GM21381 (cell line): ENCODE measurements at regions not wholly inside any gene's neighbourhood (a gene's known extent, or its start where the extent isn't known, plus 50 kb on each side); places are given as distances from the start of the nearest gene placed in this dataset.

Experiments
- ATAC-seq: cut with Tn5 transposase; IDR thresholded peaks from one replicate; pipeline ENCODE4 v1.9.1; 2021; ENCODE audit warnings: mild to moderate bottlenecking, moderate library complexity; ENCODE audit not compliant: unreplicated experiment

- ATAC-seq = no peak
These were observed 308.5 kb downstream of the CENPC start for GRCh38 chr4:67236788-67237187.

DNA sequence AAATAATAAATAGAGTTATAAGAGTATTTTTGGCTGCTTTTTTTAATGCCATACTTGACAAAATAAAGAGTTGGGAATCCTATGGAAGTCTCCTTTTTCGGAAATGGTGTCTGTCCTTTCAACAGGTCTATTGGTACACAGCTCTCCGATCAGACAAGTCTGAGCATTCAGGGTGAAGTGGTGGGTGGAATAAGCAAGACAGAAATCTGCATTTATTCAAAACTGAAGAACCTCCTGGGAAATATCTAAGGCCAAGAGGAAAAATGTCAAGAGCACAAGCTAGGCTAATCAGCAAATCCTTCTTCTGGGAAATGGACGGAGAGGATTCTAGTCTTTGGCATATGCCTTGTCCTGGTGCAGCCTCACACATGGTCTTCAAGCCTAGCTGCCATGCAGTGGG lies 309.0 kb downstream of the CENPC start:
- no peak for ATAC-seq

DNA sequence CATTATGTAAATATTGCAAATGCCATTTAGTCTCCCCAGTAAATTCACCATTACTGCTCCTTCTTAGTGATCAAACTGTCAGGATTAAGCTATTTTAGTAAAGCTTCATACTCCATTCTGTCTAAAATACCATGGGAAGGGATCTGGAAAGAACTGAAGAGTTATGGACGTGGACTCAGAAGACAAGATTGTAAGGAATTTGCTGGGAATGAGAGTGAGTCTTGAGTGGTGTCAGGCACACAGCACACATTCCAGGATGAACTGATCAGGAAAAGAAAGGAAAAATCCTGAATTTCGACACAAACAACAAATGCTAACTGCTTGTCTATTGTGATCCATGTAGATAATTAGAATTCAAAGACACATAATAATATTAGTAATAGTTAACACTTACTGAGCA lies 311.0 kb downstream of the CENPC start:
- no peak for ATAC-seq

DNA sequence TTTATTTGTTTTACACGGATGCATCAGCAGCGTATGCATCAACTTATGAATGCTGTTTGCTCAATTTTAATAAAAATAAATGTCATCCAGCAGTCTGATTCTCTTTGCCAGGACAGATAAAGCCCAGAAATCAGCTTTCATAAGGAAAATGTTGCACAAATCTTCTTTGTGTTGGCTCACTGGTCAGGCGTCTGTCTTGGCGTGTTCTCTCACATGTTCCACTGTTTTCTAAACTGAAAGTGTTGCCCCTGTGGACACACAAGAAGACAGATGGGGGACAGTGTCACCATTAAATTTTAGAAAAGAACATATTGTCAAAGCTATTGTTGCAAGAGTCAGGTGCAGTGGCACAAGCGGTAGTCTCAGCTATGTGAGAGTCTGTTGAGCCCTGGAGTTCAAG lies 316.2 kb downstream of the CENPC start:
- no peak for ATAC-seq

GRCh38 chr4:67220861-67221260 lies 324.4 kb downstream of the CENPC start:
- ATAC-seq = no peak

GRCh38 chr4:67218883-67219282 lies 326.4 kb downstream of the CENPC start:
- ATAC-seq = no peak

DNA sequence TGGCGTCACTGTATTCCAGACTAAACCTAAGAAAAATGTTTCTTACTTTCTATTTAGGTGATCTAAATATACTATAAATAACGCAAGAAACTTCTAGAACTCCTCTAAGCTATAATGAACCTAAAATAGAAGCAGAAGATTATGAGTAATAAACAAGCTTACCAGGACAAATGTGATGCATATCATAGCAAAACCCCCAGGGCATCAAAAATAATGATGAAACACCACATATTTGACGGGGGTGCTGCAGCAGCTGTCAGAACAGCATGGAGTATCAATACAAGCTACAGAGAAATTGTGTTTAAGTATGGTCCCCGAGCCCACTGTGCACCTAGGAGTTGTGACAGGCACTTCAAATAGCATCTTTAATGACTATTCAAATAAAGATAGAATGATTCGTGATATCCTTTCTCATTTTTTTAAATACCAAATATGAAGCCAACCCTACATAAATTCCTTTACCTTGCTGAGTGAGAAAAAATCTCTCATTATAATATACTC lies 337.3 kb downstream of the CENPC start:
- no peak for ATAC-seq

- ATAC-seq = no peak
These were observed 340.9 kb downstream of the CENPC start for GRCh38 chr4:67204441-67204840.

DNA sequence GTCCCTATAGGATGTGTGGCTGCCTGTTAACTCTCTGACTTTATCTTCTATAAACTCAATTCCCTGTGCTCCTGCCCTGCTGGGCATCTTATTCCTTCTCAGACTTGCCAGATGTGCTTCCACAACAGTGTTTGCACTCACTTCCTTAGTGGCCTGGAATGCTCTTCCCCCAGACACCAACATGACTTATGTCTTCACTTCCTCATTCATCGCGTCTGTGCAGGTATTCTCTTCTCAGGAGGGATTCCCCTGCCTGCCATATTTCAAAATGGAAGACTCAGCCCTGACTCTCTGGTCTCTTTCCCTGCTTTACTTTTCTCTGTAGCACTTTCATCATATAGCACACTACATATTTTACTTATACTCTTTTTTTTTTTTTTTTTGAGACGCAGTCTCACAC lies 344.0 kb downstream of the CENPC start:
- no peak for ATAC-seq

DNA sequence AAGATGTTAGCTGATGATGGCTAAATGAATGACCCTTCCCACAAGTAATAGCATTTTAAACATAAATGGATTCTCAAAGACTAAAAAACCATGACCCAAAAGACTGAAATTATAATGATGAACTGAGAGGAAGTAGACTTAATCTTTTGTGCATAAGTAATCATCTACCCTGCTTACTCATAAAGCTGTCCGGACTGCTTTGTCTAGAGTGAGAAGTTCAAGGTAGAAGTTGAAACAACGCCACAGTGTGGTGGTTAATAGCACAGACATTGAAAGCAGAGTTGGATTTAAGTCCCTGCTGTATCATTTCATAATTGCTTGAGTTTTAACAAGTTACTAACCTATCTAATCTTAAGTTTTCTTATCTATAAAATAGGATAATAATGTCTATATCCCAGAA lies 346.6 kb downstream of the CENPC start:
- no peak for ATAC-seq

- no peak for ATAC-seq
These were observed 377.5 kb downstream of the CENPC start for GRCh38 chr4:67167849-67168248.

DNA sequence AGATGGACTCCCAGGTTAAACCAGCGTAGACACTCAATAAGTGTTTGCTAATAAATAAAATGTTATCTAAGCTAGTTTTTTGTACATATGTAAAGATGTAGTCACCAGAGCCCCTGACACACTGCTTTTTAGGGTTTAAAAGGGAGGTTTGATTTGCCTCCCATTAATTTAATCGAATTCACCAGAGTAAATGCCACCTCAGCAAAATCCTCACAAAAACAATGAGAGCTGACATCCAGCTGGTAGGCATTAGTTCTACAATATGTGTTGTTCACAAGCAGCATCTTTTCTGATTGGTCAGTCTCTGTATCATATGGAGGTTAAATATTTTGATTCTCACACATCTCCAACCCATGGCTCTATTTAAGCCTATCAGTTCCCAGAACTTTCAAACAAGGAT lies 382.6 kb downstream of the CENPC start:
- ATAC-seq = no peak

DNA sequence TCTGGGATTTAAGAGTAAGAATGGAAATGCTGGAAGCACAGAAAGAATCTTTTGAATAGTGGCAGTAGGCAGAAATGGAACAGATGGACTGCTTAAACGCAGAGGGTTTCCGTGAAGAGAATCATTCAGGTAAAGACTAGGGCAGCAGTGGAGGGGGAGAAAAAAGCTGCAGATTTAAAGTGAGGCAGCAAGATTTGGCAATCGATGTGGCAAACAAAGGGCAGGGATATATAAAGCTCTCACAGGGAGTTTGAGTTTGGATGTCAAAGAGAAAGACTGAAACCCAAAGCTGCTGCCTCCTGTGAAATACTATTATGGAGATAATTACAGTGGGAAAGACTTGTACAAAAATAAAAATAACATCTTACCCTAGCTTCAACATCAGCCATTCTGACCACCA lies 384.0 kb downstream of the CENPC start:
- no peak for ATAC-seq

GRCh38 chr4:67160394-67160793 lies 384.9 kb downstream of the CENPC start:
- ATAC-seq = no peak

- ATAC-seq = no peak
These were observed 386.6 kb downstream of the CENPC start for GRCh38 chr4:67158666-67159065.

DNA sequence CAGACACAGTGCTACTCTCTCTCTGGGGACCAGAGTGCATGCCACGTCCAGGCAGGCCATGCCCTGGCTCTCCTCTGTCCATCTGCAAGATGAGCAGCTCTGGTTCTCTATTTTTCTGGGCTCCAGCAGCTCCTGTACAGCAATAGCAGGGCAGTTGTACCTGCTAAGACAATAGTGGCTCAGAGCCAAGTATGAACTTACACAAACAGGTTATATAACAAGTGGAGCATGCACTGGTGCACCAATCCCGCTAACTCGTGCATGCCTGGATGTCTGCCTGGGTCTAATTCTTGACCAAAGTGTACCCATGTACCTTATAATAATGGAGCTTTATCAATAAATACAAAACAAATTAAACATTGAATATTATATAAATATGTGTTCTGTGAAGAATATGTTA lies 392.3 kb downstream of the CENPC start:
- ATAC-seq = no peak

GRCh38 chr4:67151376-67152343 lies 393.6 kb downstream of the CENPC start:
- no peak for ATAC-seq

DNA sequence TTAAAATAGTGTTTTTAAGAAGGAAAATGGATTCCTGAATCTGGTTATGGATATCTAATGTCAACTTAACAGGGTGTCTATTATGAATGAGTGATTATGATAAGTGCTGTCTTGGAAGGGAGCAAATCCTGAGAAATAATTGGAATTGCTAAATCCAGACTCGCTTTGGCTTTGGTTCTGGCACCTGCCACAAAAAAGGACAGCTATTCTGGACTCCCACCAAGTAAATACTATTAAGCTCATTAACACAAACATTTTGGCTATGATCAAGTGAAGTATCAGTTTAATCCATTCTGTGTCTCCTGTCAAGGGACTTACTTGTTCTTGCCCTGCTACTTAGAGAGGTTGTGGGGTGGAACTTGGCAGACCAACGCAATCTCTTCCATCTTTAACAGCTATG lies 403.7 kb downstream of the CENPC start:
- no peak for ATAC-seq

DNA sequence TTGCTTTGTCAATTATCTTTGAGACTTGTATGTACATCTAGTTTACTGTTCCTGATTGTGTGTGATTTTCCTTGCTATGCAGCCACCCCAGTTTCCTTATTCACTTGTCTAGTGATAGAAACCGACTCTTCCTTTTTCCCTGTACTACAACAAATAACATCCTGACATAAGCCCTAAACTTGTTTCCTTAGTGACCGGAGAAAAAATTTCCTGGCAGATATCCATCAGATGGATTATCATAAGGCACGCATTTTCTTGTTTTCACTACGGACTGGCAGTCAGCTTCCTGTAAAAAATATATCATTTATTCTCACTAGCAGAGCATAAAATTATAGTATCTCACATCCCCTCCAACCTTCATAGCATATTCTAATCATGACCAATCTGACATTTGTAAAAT lies 410.7 kb downstream of the CENPC start:
- ATAC-seq = no peak

DNA sequence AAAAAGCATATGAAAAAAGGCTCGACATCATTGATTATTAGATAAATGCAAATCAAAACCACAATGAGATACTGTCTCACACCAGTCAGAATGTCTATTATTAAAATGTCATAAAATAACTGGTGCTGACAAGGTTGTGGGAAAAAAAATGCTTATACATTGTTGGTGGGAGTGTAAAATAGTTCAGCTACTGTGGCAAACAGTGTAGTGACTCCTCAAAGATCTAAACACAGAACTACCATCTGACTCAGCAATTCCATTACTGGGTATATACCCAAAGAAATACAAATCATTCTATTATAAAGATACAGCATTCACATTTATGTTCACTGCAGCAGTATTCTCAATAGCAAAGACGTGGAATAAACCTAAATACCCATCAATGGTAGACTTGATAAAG lies 412.1 kb downstream of the CENPC start:
- no peak for ATAC-seq

DNA sequence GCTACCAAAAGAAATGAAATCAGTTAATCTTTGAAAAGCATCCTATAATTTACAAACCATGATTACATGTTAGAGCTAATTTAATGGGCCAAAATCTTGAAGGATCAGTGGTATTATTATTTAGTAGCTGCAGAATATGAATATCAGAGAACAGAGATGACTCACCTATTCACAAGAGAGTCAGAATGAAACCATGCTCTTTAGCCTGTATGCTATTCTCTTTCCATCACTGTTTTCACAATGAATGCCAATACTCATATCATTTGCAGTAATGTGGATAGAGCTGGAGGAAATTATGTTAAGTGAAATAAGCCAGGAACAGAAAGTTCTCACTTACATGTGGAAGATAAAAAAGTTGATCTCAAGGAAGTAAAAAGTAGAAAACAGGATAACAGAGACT lies 414.1 kb downstream of the CENPC start:
- ATAC-seq = peak; percentile 90

- no peak for ATAC-seq
These were observed 414.9 kb downstream of the CENPC start for GRCh38 chr4:67130411-67130810.

DNA sequence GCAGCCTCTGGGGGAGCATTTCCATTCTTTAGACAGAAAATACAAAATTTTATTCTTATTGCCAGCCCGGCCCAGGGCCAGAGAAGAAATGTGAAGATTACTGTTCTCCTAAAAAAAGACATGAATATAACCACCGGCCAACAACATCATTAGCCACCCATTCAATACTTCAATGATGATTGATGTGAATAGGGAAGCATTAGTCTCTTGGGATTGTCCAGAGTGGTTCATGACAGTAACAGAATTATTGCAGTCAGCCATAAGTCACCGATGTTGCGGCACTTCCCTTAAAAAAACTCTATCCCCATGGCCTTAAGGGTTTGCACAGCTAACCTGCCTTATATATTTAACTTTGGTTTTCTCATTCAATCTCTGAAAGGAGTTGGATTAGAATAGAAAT lies 418.7 kb downstream of the CENPC start:
- no peak for ATAC-seq
